ENCODE measurements at regions not wholly inside any gene's neighbourhood (a gene's known extent, or its start where the extent isn't known, plus 50 kb on each side); places are given as distances from the start of the nearest gene placed in this dataset.

DNA sequence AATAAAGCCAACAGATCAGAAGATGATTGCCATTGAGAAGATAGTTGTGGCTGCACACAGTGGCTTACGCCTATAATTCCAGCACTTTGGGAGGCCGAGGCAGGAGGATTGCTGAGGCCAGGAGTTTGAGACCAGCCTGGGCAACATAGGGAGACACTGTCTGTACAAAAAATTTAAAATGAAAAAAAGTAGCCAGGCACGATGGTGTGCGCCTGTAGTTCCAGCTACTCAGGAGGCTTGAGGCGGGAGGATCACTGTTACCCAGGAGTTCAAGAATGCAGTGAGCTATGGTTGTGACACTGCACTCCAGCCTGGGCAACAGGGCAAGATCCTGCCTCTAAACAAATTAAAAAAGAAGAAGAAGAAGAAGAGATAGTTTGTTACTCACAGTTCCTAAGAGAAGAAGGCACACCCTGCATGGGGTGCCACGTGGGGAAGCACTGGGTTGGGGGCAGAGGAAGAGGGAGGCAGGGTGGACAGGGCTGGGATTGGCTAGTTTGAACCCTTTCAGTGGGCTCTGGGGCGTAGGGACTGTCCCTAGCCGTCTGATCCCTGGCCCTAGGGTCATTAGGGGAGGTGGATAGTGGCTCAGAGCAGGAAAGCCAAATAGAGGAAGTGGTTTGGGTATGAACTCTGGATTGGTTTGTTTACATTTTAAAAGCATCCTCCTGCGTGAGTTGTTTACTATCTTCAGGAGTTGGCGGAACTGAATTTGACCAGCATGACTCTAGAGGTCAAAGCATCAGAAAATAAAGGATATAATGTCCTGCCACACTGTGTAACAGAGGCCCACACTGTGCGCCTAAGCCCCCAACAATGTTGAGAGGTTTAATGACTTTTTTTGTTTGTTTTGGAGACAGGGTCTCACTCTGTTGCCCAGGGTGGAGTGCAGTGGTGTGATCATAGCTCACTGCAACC lies 60.5 kb upstream of the MEDAG start:
- Histone ChIP-seq H3K9ac (ENCODE audit: low read depth, low read length) (no peak overlapping the region), H3K4me3 (ENCODE audit: low read depth, low read length) (no peak overlapping the region)

GRCh38 chr13:30846311-30846710 lies 59.8 kb upstream of the MEDAG start:
- no peak overlapping the region for H3K9ac ChIP-seq (ENCODE audit: low read depth, low read length)
- no peaks in the 10 kb centered on the region for H3K9me3 ChIP-seq (ENCODE audit: control insufficient read depth, insufficient read depth, low read length)
- H3K4me3 ChIP-seq (ENCODE audit: low read depth, low read length), result no peak overlapping the region
- H3K36me3 ChIP-seq (ENCODE audit: control insufficient read depth, insufficient read depth, low read length), result no peaks in the 10 kb centered on the region
- H3K4me1 ChIP-seq (ENCODE audit: control insufficient read depth, insufficient read depth, low read length), result no peaks in the 10 kb centered on the region
- no peaks in the 10 kb centered on the region for H3K27me3 ChIP-seq (ENCODE audit: control insufficient read depth, insufficient read depth, low read length)
- H3K27ac ChIP-seq (ENCODE audit: low read depth, low read length), result no peak overlapping the region

More for the DNA sequence above, 60.5 kb upstream of the MEDAG start:
- Histone ChIP-seq H3K9me3 (ENCODE audit: control insufficient read depth, insufficient read depth, low read length) (no peaks in the 10 kb centered on the region), H3K4me1 (ENCODE audit: control insufficient read depth, insufficient read depth, low read length) (no peaks in the 10 kb centered on the region), H3K36me3 (ENCODE audit: control insufficient read depth, insufficient read depth, low read length) (no peaks in the 10 kb centered on the region), H3K27me3 (ENCODE audit: control insufficient read depth, insufficient read depth, low read length) (no peaks in the 10 kb centered on the region), H3K27ac (ENCODE audit: low read depth, low read length) (no peak overlapping the region)

DNA sequence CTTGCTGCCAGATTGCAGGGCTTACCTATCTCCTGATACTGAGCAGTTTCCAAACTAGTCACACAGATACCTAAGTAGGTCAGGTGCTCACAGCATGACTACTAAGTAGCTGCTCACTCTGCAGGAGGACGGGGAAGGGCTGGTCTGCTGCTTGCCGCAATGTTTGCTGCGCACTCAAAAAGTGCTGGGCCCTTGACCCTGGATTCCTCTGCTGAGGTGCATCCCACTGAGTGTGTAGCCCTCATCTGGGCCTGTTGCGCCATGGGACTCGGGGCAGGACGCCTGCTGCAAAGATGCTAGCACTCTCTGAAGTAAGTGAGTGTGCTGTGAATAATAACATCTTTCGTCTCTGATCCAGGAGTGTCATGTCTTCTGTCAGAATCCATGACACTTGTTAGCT lies 59.2 kb upstream of the MEDAG start:
- Histone ChIP-seq H3K9me3 (ENCODE audit: control insufficient read depth, insufficient read depth, low read length) (no peaks in the 10 kb centered on the region), H3K4me1 (ENCODE audit: control insufficient read depth, insufficient read depth, low read length) (no peaks in the 10 kb centered on the region), H3K9ac (ENCODE audit: low read depth, low read length) (no peak overlapping the region), H3K27ac (ENCODE audit: low read depth, low read length) (no peak overlapping the region), H3K36me3 (ENCODE audit: control insufficient read depth, insufficient read depth, low read length) (no peaks in the 10 kb centered on the region), H3K27me3 (ENCODE audit: control insufficient read depth, insufficient read depth, low read length) (no peaks in the 10 kb centered on the region), H3K4me3 (ENCODE audit: low read depth, low read length) (no peak overlapping the region)

GRCh38 chr13:30847650-30848307 lies 58.3 kb upstream of the MEDAG start:
- H3K36me3 ChIP-seq (ENCODE audit: control insufficient read depth, insufficient read depth, low read length), result no peaks in the 10 kb centered on the region
- H3K9ac ChIP-seq (ENCODE audit: low read depth, low read length), result no peak overlapping the region
- no peaks in the 10 kb centered on the region for H3K4me1 ChIP-seq (ENCODE audit: control insufficient read depth, insufficient read depth, low read length)
- H3K27me3 ChIP-seq (ENCODE audit: control insufficient read depth, insufficient read depth, low read length), result no peaks in the 10 kb centered on the region
- H3K4me3 ChIP-seq (ENCODE audit: low read depth, low read length), result no peak overlapping the region
- H3K27ac ChIP-seq (ENCODE audit: low read depth, low read length), result no peak overlapping the region
- H3K9me3 ChIP-seq (ENCODE audit: control insufficient read depth, insufficient read depth, low read length), result no peaks in the 10 kb centered on the region

GRCh38 chr13:30848332-30849027 lies 57.6 kb upstream of the MEDAG start:
- no peaks in the 10 kb centered on the region for H3K9me3 ChIP-seq (ENCODE audit: control insufficient read depth, insufficient read depth, low read length)
- no peak overlapping the region for H3K4me3 ChIP-seq (ENCODE audit: low read depth, low read length)
- H3K4me1 ChIP-seq (ENCODE audit: control insufficient read depth, insufficient read depth, low read length), result no peaks in the 10 kb centered on the region
- H3K27ac ChIP-seq (ENCODE audit: low read depth, low read length), result no peak overlapping the region
- no peaks in the 10 kb centered on the region for H3K36me3 ChIP-seq (ENCODE audit: control insufficient read depth, insufficient read depth, low read length)
- H3K27me3 ChIP-seq (ENCODE audit: control insufficient read depth, insufficient read depth, low read length), result no peaks in the 10 kb centered on the region
- H3K9ac ChIP-seq (ENCODE audit: low read depth, low read length), result no peak overlapping the region

GRCh38 chr13:30849611-30850010 lies 56.5 kb upstream of the MEDAG start:
- no peaks in the 10 kb centered on the region for H3K9me3 ChIP-seq (ENCODE audit: control insufficient read depth, insufficient read depth, low read length)
- H3K36me3 ChIP-seq (ENCODE audit: control insufficient read depth, insufficient read depth, low read length), result no peaks in the 10 kb centered on the region
- H3K27me3 ChIP-seq (ENCODE audit: control insufficient read depth, insufficient read depth, low read length), result no peaks in the 10 kb centered on the region
- H3K4me3 ChIP-seq (ENCODE audit: low read depth, low read length), result no peak overlapping the region
- no peak overlapping the region for H3K9ac ChIP-seq (ENCODE audit: low read depth, low read length)
- no peaks in the 10 kb centered on the region for H3K4me1 ChIP-seq (ENCODE audit: control insufficient read depth, insufficient read depth, low read length)
- H3K27ac ChIP-seq (ENCODE audit: low read depth, low read length), result no peak overlapping the region

- Histone ChIP-seq H3K36me3 (ENCODE audit: control insufficient read depth, insufficient read depth, low read length) (no peaks in the 10 kb centered on the region), H3K9me3 (ENCODE audit: control insufficient read depth, insufficient read depth, low read length) (no peaks in the 10 kb centered on the region), H3K27me3 (ENCODE audit: control insufficient read depth, insufficient read depth, low read length) (no peaks in the 10 kb centered on the region), H3K4me3 (ENCODE audit: low read depth, low read length) (no peak overlapping the region), H3K9ac (ENCODE audit: low read depth, low read length) (no peak overlapping the region), H3K27ac (ENCODE audit: low read depth, low read length) (no peak overlapping the region), H3K4me1 (ENCODE audit: control insufficient read depth, insufficient read depth, low read length) (no peaks in the 10 kb centered on the region)
Measured at GRCh38 chr13:30850204-30850866, 55.7 kb upstream of the MEDAG start.

DNA sequence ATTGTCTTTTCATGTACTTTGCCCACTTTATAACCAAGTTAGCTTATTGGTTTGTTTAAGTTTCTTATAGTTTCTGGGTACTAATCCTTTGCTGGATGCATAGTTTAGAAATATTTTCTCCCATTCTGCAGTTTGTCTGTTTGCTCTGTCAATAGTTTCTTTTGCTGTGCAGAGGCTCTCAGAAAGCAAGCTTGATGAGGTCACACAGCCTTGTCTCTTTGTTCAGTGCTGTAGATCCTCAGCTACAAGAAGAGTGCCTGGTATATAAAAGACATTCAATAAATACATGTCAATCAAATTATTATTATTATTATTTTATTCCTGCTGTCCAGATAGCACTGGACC lies 55.2 kb upstream of the MEDAG start:
- no peak overlapping the region for H3K27ac ChIP-seq (ENCODE audit: low read depth, low read length)
- H3K27me3 ChIP-seq (ENCODE audit: control insufficient read depth, insufficient read depth, low read length), result no peaks in the 10 kb centered on the region
- no peaks in the 10 kb centered on the region for H3K9me3 ChIP-seq (ENCODE audit: control insufficient read depth, insufficient read depth, low read length)
- no peak overlapping the region for H3K4me3 ChIP-seq (ENCODE audit: low read depth, low read length)
- no peaks in the 10 kb centered on the region for H3K36me3 ChIP-seq (ENCODE audit: control insufficient read depth, insufficient read depth, low read length)
- H3K9ac ChIP-seq (ENCODE audit: low read depth, low read length), result no peak overlapping the region
- H3K4me1 ChIP-seq (ENCODE audit: control insufficient read depth, insufficient read depth, low read length), result no peaks in the 10 kb centered on the region

DNA sequence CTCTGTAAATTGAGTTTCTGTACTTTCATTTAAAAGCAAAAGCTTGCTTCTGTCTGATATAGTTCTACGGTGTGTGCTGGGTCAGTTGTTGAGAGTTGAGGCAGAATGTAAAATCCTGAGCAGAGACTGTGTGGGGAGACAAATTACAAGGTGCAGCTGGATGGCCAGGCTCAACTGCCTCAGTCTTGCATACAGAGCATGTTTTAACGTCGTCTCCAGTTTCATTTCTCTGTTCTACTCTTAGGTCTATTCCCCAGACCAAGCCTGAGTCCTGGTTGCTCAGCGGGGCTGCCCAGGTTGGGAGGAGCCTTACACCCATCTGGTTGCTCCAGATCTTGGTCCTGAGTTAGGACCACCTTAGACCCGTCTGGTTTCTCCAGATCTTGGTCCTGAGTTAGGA lies 54.4 kb upstream of the MEDAG start:
- Histone ChIP-seq H3K36me3 (ENCODE audit: control insufficient read depth, insufficient read depth, low read length) (no peaks in the 10 kb centered on the region), H3K4me3 (ENCODE audit: low read depth, low read length) (no peak overlapping the region), H3K27ac (ENCODE audit: low read depth, low read length) (no peak overlapping the region)

DNA sequence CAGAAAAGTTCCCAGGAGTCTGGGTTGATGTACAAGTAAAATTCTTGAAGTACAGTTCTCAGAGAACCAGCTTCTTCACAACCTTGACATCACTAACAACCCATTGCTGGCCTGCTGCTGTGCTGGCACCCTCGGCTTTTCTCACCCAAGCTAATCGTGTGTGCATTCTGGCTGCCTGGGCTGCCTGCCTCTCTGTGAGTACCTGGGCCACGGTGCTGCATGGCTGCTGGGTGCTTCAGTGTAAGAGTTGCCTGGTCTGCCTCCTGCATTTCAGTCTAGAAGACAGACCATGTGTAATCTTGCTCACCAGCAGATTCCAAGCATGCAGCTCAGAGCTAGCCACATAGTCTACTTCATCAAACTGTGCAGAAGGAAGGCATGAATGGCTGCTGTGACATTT lies 50.5 kb upstream of the MEDAG start:
- Histone ChIP-seq H3K27me3 (ENCODE audit: control insufficient read depth, insufficient read depth, low read length) (peaks cover under 1% of the 10 kb centered on the region), H3K4me1 (ENCODE audit: control insufficient read depth, insufficient read depth, low read length) (peaks cover 10% of the 10 kb centered on the region), H3K36me3 (ENCODE audit: control insufficient read depth, insufficient read depth, low read length) (no peaks in the 10 kb centered on the region), H3K27ac (ENCODE audit: low read depth, low read length) (no peak overlapping the region), H3K4me3 (ENCODE audit: low read depth, low read length) (no peak overlapping the region), H3K9me3 (ENCODE audit: control insufficient read depth, insufficient read depth, low read length) (no peaks in the 10 kb centered on the region), H3K9ac (ENCODE audit: low read depth, low read length) (no peak overlapping the region)

More for the DNA sequence above, 54.4 kb upstream of the MEDAG start:
- no peaks in the 10 kb centered on the region for H3K4me1 ChIP-seq (ENCODE audit: control insufficient read depth, insufficient read depth, low read length)
- no peaks in the 10 kb centered on the region for H3K27me3 ChIP-seq (ENCODE audit: control insufficient read depth, insufficient read depth, low read length)
- no peak overlapping the region for H3K9ac ChIP-seq (ENCODE audit: low read depth, low read length)
- no peaks in the 10 kb centered on the region for H3K9me3 ChIP-seq (ENCODE audit: control insufficient read depth, insufficient read depth, low read length)
